T-helper 1 cell treated with Interleukin-12 subunit alpha and Interleukin-12 subunit beta and Interleukin-4 antibody, amounts not matched to agents 30 μg/mL and 1 μg/mL, for 36 hours (primary cell): ENCODE measurements at regions not wholly inside any gene's neighbourhood (a gene's known extent, or its start where the extent isn't known, plus 50 kb on each side); places are given as distances from the start of the nearest gene placed in this dataset.
"Not testable (repeated sequence)": the region's sequence is repeated elsewhere in the genome, so short reads cannot be mapped to it uniquely, and the experiment has no call there.

Experiments used
- H3K27ac Mint-ChIP-seq: one replicate; pipeline ENCODE4 v1.8.0; 2021; ENCODE audit warnings: mild to moderate bottlenecking, mixed read lengths
- H3K27me3 Mint-ChIP-seq: one replicate; pipeline ENCODE4 v1.8.0; 2021; ENCODE audit warnings: low read depth, mixed read lengths
- H3K36me3 Mint-ChIP-seq: one replicate; pipeline ENCODE4 v1.8.0; 2021; ENCODE audit warnings: low read depth, mixed read lengths
- H3K4me1 Mint-ChIP-seq: one replicate; pipeline ENCODE4 v1.8.0; 2021; ENCODE audit warnings: low read depth, mixed read lengths
- H3K4me3 Mint-ChIP-seq: one replicate; pipeline ENCODE4 v1.8.0; 2021; ENCODE audit warnings: mild to moderate bottlenecking, moderate library complexity, mixed read lengths
- H3K9me3 Mint-ChIP-seq: one replicate; pipeline ENCODE4 v1.8.0; 2021; ENCODE audit warnings: mixed read lengths

DNA sequence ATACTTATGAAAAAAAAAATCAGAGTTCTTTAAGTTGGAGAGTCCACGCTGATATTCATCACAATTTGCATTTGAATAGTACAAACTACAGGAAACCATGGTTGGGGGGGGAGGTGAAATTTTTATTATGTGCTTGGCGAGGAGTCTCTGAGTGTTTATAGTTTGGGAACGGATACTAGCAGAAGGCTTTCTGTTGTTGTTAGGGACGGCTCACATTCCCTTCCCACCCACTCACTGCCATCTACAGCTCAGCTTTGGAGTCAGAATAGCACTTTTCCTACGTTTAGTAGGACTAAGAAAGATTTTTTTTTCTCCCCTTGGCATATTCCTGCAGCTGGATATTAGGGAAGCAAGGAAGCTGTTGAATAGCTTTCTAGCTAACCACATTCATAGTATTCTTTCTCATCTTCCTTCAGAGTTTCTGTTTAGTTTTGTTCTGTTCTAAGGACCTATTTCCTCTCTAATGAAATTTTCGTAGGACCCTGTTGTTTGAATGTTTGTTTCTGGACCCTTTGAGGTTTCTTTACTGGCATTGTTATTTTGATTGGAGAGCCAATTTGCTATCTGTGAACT is 235.1 kb upstream of the ZNF217 start:
- Mint-ChIP-seq H3K27ac (peak overlapping the region; percentile 92), H3K4me1 (peaks cover 46% of the 10 kb centered on the region), H3K4me3 (peak overlapping the region; percentile 85)

DNA sequence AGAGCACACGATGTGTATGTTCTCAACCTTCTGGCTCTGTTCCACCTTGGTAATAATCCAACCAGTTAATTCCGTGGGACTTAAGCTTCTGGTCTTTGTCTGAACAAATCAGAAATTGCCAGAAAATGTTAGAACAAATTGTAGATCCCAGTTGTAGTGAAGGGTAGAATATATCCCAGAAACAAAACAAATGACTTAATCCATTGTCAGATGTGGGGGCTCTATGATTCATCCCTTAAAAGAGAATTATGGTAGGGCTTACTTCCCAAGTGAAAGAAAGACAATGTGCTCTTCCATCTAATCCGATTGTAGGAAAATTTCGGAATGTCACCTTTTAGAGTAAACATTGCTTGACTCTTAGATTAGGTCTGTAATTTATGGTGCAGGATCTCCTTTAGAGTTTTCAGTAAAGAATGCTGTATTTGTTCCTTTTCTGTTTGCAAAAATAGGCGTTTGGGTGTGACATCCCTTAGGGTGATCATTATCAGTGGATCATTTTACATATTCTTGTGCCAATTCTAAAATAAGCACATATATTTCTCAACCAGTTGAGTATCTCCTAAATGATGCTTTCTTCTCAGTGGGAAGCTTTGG is 234.5 kb upstream of the ZNF217 start:
- H3K27ac Mint-ChIP-seq = peak overlapping the region; percentile 92
- H3K36me3 Mint-ChIP-seq = peaks cover 12% of the 10 kb centered on the region
- H3K4me1 Mint-ChIP-seq = peaks cover 40% of the 10 kb centered on the region
- peak overlapping the region; percentile 85 for H3K4me3 Mint-ChIP-seq
- no peaks in the 10 kb centered on the region for H3K27me3 Mint-ChIP-seq
- peaks cover 10% of the 10 kb centered on the region for H3K9me3 Mint-ChIP-seq

More for the DNA sequence above, 235.1 kb upstream of the ZNF217 start:
- Mint-ChIP-seq H3K27me3 (no peaks in the 10 kb centered on the region), H3K9me3 (peaks cover 14% of the 10 kb centered on the region), H3K36me3 (peaks cover 13% of the 10 kb centered on the region)

DNA sequence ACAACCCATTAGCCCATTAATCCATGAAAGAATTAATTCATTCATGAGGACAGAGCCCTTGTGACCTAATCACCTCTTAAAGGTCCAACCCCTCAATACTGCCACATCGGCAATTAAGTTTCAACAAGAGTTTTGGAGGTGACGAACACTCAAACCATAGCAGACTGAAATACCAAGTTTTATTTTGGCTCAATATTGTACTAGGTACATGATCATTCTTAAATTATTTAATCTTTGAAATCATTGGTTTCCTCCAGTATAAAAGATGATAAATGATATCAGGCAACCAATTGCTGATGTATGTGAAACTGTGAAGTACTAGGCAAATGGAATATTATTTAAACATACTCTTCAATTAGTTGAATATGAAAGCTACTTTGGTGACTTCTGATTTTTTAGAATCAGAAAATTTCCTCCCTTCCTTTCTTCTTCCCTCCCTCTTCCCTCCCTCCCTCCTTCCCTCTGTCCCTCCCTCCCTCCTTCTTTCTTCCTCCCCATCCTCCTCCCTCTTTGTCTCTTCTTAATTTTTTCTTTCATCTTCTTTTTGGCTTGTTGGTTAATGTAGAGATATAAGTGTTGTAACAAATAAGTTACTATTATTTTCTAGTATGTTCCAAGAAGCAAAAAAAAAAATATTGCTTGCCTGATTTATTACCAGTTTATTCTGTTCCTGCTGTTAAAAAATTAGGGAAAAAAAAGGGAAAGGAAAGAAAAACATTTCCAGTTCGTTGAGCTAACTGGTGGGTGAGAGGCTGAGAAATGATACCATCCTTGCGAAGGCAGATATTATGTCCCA is 233.9 kb upstream of the ZNF217 start:
- H3K9me3 Mint-ChIP-seq = peaks cover 4% of the 10 kb centered on the region
- no peak overlapping the region for H3K27ac Mint-ChIP-seq
- no peak overlapping the region for H3K4me3 Mint-ChIP-seq
- H3K27me3 Mint-ChIP-seq = no peaks in the 10 kb centered on the region
- H3K36me3 Mint-ChIP-seq = peaks cover 5% of the 10 kb centered on the region
- H3K4me1 Mint-ChIP-seq = peaks cover 38% of the 10 kb centered on the region

DNA sequence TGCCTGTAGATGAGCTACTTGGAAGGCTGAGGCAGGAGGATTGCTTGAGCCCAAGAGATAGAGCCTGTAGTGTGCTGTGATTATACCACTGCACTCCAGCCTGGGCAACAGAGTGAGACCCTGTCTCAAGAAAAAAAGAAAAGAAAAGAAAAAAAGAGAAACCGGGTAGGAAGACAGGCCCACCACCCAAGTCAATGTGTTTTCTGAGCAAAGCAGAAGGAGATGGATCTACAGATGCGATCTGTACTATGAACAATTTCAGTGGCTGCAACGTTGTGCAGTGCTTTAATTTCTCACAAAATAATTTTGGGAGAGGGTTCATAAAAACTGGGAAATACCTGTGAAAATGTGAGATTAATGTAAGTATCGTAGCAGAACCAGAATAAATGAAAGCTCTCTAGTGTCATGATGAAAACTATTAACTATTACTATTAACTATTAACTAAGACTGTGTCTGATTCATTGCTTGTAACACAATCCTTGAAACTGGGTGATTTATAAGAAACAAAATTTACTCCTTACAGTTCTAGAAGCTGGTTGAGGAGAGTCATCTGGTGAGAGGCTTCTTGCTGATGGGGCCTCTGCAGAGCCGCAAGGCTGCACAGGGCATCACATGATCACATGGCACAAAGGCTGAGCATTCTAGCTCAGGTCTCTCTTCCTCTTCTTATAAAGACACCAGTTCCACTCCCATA is 233.1 kb upstream of the ZNF217 start:
- Mint-ChIP-seq H3K4me3 (no peak overlapping the region), H3K9me3 (no peaks in the 10 kb centered on the region), H3K36me3 (no peaks in the 10 kb centered on the region), H3K4me1 (peaks cover 34% of the 10 kb centered on the region), H3K27ac (peak overlapping the region; percentile 46), H3K27me3 (no peaks in the 10 kb centered on the region)

DNA sequence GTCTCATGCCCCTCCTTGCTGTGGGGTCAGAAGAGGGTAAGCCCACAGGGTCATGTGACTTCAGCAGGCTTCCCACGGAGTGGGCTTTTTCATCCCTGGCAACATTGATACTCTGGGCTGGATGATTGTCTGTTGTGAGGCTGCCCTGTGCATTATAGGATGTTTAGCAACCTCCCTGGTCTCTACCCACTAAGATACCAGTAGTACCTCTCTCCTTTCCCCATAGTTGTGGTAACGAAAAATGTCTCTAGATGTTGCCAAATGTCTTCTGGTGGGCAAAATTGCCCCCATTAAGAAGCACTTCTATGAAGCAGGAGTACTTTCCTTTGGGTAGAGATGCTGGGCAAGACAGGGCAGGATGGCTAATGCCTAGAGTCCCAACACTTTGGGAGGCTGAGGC is 232.5 kb upstream of the ZNF217 start:
- Mint-ChIP-seq H3K4me3 (no peak overlapping the region), H3K27ac (no peak overlapping the region), H3K4me1 (peaks cover 34% of the 10 kb centered on the region), H3K36me3 (no peaks in the 10 kb centered on the region), H3K9me3 (no peaks in the 10 kb centered on the region), H3K27me3 (no peaks in the 10 kb centered on the region)

DNA sequence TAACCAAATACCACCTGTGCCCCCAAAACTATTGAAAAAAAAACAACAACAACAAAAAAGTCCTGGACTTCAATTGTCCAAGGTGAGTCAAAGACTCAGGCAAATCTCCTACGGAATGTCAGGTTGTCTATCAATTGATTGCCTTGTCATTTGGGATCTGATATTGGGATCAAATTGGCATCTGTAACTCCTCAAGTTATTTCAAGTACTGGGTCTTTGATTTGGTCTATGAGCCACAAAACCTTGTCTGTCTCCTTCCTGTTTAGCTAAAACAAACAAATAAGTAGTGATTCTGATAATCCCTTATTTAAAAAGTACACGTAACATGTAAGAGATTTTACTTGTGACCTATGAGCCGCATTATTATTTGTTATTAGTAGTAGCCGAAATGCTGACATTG is 231.6 kb upstream of the ZNF217 start:
- peaks cover 31% of the 10 kb centered on the region for H3K4me1 Mint-ChIP-seq
- H3K27me3 Mint-ChIP-seq = no peaks in the 10 kb centered on the region
- no peak overlapping the region for H3K4me3 Mint-ChIP-seq
- no peaks in the 10 kb centered on the region for H3K36me3 Mint-ChIP-seq
- peak overlapping the region; percentile 37 for H3K27ac Mint-ChIP-seq
- no peaks in the 10 kb centered on the region for H3K9me3 Mint-ChIP-seq

DNA sequence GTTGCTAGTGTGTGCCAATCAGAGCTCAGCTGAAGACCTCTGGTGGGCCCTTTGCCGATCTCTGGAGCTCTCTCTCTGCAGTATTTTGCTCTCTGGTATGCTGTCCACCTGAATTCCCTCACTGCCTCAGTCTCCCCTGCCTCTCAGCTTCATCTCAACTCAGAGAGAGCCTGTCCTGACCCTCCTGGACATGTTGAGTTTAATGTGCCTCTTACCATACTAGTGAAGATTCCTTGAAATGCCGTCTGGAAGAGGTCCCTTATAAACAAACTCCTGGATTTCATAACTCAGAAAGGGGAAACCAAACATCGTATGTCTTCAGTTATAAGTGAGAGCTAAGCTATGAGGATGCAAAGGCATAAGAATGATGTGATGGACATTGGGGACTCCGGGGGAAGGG is 231.1 kb upstream of the ZNF217 start:
- no peak overlapping the region for H3K27ac Mint-ChIP-seq
- H3K36me3 Mint-ChIP-seq = no peaks in the 10 kb centered on the region
- H3K9me3 Mint-ChIP-seq = no peaks in the 10 kb centered on the region
- peaks cover 26% of the 10 kb centered on the region for H3K4me1 Mint-ChIP-seq
- no peak overlapping the region for H3K4me3 Mint-ChIP-seq
- H3K27me3 Mint-ChIP-seq = no peaks in the 10 kb centered on the region

DNA sequence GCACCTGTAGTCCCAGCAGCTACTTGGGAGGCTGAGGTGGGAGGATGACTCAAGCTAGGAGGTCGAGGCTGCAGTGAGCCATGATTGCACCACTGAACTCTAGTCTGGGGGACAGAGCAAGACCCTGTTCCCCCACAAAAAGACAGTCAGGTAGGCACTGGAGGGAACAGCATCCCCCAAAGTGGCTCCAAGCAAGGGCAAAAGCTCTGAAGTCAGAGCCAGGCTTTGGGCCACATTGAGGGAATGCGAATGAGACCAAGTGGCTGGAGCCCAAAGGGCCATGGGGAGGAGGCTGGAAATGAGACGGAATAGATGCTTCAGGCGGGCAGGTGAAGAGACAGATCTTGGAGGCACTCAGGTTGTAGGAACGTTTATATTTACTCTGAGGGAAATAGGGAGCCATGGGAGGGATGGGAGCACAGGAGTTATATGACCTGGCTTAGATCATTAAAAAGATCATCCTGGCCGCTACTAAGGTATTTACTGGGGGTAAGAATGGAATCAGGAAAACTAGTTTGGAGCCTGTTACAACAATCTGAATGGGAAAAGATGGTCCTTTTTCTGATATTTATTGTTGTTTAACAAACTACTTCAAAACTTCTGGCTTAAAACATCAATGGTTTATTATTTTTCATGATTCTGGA is 229.6 kb upstream of the ZNF217 start:
- peak overlapping the region; percentile 3 for H3K27ac Mint-ChIP-seq
- H3K4me1 Mint-ChIP-seq = peaks cover 11% of the 10 kb centered on the region
- peaks cover 14% of the 10 kb centered on the region for H3K9me3 Mint-ChIP-seq
- H3K36me3 Mint-ChIP-seq = peaks cover 5% of the 10 kb centered on the region
- H3K4me3 Mint-ChIP-seq = no peak overlapping the region
- H3K27me3 Mint-ChIP-seq = no peaks in the 10 kb centered on the region

DNA sequence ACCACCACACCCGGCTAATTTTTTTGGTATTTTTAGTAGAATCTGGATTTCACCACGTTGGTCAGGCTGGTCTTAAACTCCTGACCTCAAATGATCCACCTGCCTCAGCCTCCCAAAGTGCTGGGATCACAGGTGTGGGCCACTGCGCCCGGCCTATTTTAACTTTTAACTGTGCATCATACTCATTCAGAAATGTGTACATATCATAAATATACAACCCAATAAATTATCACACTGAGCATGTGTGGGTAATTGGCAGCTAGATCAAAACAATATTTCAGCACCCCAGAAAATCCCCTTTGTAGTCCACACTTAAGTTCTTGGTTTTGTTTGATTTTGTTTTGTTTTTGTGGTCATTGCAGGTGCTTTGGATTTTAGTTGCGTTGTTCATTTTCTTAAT is 228.9 kb upstream of the ZNF217 start:
- Mint-ChIP-seq H3K27ac (no peak overlapping the region), H3K4me3 (no peak overlapping the region), H3K4me1 (peaks cover 10% of the 10 kb centered on the region), H3K9me3 (peaks cover 18% of the 10 kb centered on the region), H3K36me3 (peaks cover 6% of the 10 kb centered on the region), H3K27me3 (no peaks in the 10 kb centered on the region)

DNA sequence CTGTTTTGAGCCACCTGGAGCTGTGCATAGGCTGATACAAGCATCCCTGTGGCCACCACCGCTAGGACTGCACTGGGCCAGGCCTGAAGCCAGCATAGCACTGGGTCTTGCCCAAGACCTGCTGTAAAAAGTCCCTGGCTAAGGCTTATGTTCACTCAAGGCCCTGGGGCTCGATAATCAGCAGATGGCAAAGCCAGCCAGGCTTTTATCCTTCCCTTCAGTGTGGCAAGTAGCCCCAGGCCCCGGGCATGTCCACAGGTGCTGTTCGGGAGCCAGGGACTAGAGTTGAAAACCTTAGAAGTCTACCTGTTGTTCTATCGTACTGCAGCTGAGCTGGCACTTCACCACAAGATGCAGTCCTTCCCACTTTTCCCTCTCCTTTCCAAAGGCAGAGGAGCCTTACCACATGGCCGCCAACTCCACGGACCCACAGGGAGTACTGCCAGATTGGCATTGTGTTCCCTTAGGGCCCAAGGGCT is 226.4 kb upstream of the ZNF217 start:
- Mint-ChIP-seq H3K4me1 (peaks cover 16% of the 10 kb centered on the region), H3K9me3 (peaks cover 18% of the 10 kb centered on the region), H3K27me3 (no peaks in the 10 kb centered on the region), H3K36me3 (peaks cover 6% of the 10 kb centered on the region), H3K27ac (no peak overlapping the region), H3K4me3 (no peak overlapping the region)

DNA sequence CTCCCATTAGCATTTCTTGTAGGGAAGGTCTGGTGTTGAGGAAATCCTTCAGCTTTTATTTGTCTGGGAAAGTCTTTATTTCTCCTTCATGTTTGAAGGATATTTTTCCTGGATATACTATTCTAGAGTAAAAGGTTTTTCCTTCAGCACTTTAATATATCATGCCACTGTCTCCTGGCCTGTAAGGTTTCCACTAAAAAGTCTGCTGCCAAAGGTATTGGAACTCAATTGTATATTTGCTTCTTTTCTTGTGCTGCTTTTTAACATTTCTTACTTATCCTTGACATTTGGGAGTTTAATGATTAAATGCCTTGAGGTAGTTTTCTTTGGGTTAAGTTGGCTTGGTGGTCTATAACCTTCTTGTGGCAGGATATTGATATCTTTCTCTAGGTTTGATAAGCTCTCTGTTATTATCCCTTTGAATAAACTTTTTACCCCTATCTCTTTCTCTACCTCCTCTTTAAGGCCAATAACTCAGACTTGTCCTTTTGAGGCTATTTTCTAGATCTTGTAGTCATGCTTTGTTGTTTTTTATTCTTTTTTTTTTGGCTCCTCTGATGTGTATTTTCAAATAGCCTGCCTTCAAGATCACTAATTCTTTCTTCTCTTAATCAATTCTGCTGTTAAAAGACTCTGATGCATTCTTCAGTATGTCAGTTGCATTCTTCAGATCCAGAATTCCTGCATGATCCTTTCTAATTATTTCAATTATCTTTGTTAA is 225.0 kb upstream of the ZNF217 start:
- Mint-ChIP-seq H3K36me3 (peaks cover 6% of the 10 kb centered on the region), H3K4me1 (peaks cover 26% of the 10 kb centered on the region), H3K9me3 (peaks cover 18% of the 10 kb centered on the region), H3K4me3 (no peak overlapping the region), H3K27ac (no peak overlapping the region), H3K27me3 (no peaks in the 10 kb centered on the region)

DNA sequence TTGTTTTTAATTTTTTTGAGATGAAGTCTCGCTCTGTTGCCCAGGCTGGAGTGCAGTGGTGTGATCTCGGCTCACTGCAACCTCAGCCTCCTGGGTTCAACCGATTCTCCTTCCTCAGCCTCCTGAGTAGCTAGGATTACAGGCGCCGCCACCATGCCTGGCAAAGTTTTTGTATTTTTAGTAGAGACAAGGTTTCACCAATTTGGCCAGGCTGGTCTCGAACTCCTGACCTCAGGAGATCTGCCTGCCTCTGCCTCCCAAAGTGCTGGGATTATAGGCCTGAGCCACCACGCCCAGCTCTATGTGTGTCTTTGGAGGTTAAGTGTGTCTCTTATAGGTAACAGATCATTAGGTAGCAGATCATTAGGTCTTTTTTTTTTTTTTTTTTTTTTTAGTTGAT is 223.9 kb upstream of the ZNF217 start:
- not testable (repeated sequence) for H3K4me3 Mint-ChIP-seq, H3K27me3 Mint-ChIP-seq, H3K36me3 Mint-ChIP-seq, H3K27ac Mint-ChIP-seq
- Mint-ChIP-seq H3K4me1 (peaks cover 26% of the 10 kb centered on the region), H3K9me3 (peaks cover 18% of the 10 kb centered on the region)

DNA sequence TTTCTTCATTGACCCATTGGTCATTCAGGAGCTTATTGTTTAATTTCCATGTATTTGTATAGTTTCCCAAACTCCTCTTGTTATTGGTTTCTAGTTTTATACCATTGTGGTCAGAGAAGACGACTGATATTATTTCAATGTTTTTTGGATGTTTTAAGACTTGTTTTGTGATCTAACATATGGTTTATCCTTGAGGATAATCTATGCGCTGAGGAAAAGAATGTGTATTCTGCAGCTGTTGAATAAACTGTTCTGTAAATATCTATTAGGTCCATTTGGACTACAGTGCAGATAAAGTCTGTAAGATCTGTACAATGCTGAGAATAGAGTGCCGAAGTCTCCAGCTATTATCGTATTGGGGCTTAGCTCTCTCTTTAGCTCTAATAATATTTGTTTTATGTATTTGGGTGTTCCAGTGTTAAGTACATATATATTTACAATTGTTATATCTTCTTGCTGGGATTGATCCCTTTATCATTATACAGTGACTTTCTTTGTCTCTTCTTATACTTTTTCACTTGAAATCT is 223.3 kb upstream of the ZNF217 start:
- Mint-ChIP-seq H3K27me3 (no peaks in the 10 kb centered on the region), H3K9me3 (peaks cover 18% of the 10 kb centered on the region), H3K4me1 (peaks cover 26% of the 10 kb centered on the region), H3K4me3 (no peak overlapping the region), H3K27ac (no peak overlapping the region), H3K36me3 (peaks cover 6% of the 10 kb centered on the region)
